GM21786 (cell line): ENCODE measurements at regions not wholly inside any gene's neighbourhood (a gene's known extent, or its start where the extent isn't known, plus 50 kb on each side); places are given as distances from the start of the nearest gene placed in this dataset.

Experiments
- ATAC-seq: cut with Tn5 transposase; IDR thresholded peaks from one replicate; pipeline ENCODE4 v1.9.1; 2021; ENCODE audit not compliant: unreplicated experiment

DNA sequence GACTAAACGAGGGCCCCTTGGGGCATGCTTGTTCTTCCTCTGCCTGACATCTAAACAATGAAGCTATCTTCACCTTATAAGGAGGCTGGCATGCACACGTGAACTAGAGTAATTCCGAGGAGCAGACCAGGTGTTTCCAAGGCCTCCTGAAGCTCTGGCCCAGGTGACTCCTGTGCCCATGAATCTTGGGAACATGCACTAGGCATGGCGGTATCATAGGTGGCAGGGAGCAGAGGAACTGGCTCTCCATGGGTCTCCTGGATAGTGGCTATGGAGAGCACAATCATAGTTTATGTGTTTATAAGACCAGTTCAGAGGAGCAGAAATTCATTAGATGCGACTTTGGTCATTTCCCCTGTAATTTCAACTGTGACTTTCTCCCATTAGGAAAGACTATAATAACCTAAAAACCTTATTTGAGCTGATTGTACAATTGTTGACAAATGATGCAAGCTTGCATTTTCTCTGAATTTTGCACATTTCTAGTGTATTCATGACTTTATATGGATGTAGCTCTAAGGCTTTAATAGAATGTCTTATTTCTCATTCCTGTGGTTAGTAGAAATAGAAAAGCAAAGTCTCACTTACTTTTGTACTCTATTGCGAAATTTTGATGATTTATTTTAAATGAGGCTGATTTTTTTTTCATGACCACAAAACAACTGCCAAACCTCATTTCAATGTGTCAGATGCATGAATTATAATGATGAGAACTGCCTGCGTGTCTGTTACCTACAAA is 135.3 kb upstream of the RPS23 start:
- no peak for ATAC-seq

DNA sequence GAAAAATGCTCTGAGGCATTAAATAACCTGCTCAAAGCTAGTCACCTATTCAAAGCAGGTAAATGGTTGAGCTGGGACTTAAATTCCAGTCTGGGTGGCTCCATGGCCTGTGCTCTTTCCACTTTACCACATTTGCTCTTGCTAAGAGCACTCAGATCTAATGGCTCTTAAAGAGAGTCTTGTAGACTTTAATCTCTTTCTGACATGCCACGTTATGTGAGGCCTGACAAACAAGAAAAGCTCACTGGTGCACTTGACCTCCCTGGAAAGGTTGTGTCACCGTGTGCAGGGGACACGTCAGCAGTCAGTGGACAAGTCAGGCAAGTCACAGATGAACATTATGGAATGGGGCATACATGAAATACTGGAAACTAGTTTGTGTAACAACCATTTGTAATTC is 129.9 kb upstream of the RPS23 start:
- no peak for ATAC-seq

GRCh38 chr5:82406205-82406773 is 128.1 kb upstream of the RPS23 start:
- no peak for ATAC-seq

DNA sequence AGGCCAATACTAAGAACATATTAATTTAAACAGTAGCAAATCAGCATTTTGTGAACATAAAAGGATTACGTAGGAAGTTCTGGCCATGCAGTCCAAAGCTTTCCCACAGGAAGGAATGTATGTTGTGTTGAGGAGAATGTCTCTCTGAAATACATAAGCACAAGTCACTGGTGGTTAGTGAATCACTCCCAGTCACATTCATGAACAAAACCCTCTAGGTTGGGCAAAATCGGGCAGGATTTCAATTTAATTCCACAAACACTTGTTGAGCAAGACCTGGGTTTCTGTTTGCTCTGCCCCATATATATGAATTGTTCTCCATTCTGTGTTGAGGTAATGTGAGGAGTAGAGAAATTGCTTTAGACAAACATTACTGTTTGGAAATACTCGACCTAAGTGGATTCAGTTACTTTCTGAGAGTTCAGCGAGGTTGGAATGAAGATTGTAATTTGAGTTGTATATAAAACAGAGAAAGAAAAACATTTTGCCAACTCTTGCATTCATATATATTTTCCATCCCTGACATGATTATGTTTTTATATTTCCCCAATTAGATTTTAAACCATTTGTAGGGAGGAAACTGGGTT is 127.6 kb upstream of the RPS23 start:
- no peak for ATAC-seq

- ATAC-seq = no peak
Observed at GRCh38 chr5:82405161-82405560, 127.0 kb upstream of the RPS23 start.

DNA sequence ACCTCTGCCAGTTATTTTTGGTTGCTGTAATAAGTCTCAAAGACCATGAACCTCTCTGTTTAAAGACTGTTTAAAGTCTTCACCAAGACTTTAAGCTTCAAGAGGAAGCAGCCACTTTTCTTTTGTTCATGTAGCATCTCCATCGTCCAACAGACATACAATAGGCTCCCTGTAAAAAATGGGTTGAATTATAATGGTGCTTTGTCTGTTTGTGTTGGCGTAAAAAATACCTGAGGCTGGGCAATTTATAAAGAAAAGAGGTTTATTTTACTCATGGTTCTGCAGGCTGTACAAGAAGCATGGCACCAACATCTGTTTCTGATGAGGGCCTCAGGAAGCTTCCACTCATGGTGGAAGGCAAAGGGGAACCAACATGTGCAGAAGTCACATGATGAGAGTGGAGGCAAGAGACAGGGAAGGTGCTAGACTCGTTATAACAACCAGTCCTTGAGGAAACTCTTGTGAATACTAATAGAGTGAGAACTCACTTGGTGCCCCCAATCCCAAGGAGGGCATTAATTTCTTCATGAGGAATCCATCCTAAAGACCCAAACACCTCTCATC is 126.3 kb upstream of the RPS23 start:
- ATAC-seq = no peak

- ATAC-seq = no peak
Observed at GRCh38 chr5:82403724-82404123, 125.6 kb upstream of the RPS23 start.

DNA sequence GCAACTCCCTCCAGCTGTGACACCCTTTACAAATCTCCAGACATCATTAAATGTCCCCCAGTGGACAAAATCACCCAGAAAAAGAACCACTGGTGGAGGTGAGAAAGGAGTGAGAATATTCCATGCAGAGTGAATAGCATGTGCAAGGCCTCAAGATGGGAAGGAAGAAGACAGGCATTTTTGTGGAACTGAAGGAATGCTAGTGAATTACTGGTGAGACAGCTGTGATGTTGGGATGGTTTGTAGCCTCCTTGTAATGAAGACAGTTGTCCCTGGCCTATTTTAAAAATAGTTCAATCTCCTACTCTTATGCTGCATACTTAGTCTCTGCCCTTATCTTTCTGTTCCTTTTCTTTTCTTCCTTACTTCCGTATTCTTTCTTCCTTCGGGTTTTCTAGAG is 124.9 kb upstream of the RPS23 start:
- no peak for ATAC-seq

GRCh38 chr5:82399111-82399510 is 121.0 kb upstream of the RPS23 start:
- ATAC-seq = no peak

- no peak for ATAC-seq
Observed at GRCh38 chr5:82397741-82398320, 119.7 kb upstream of the RPS23 start.

DNA sequence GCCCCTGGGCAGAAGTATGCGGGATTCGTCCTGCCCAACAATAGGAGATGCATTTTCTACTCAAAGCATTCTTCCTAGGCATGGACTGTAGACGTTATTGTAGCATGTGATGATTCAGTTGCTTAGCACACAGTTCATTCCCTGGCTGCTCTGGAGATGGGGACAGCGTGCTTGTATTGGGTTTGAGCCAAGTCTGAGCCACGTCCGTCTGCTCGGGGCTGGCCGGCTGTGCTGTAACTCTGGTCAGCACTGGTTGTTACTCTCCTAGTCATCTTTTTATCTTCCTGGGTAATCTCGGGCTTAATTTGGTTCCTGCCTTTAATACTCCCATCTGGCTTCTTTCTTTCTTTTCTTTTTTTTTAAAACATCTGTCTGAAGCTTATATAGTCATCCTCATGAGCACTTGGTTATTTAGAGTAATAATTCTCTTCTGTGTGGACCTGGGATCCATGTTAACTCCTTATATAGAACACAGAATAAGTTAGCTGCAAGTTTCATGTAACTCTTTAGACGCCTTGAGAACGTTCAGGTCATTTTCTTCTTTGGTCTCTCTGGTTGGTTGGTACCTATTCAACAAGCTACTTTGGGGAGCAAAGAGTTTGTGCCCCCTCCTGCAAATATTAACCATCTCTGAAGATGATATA is 118.8 kb upstream of the RPS23 start:
- no peak for ATAC-seq

DNA sequence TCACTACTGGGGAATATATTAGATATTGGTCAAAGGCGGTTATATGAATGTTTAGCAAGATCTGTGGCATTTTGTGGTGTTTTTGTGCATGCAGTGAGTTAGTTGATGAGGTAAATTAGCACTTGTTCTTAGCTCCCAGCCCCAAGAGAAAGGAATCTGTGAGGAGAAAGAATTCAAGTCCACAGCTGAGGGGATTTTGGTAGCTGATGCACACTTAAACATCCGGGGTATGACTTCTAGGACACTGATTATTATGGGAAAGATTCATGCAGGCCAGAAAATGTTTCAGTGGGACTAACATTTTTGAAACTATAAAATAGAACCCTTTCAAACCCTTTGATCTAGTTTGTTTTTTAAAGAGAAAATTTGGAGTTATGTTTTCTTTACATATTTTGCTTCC is 118.2 kb upstream of the RPS23 start:
- ATAC-seq = no peak

- no peak for ATAC-seq
Observed at GRCh38 chr5:82393951-82394350, 115.8 kb upstream of the RPS23 start.

DNA sequence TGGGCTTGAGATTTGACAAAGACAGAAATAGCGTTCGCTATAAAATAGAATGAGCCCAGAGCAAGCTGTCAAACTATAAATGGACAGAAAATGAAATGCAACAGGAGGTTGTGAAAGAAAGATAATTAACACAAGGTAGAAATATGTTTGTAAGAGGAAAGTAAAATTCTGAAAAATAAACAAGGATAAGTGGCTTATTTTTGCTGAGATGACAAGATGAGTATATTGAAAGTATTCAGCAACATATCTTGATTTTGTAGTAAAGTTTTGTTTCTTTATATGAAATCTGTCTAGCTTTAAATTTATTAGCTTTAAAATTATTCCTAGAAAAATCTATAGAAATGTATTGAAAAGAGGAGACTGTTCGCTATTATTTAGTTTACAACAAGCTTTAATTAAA is 111.9 kb upstream of the RPS23 start:
- no peak for ATAC-seq

GRCh38 chr5:82389347-82389746 is 111.2 kb upstream of the RPS23 start:
- no peak for ATAC-seq

- no peak for ATAC-seq
Observed at GRCh38 chr5:82388181-82388580, 110.0 kb upstream of the RPS23 start.

GRCh38 chr5:82387819-82388166 is 109.6 kb upstream of the RPS23 start:
- ATAC-seq = no peak

- no peak for ATAC-seq
Observed at GRCh38 chr5:82387001-82387818, 109.1 kb upstream of the RPS23 start.

GRCh38 chr5:82386576-82386975 is 108.4 kb upstream of the RPS23 start:
- ATAC-seq = no peak

GRCh38 chr5:82384034-82384750 is 106.0 kb upstream of the RPS23 start:
- ATAC-seq = no peak
